ENCODE measurements at regions not wholly inside any gene's neighbourhood (a gene's known extent, or its start where the extent isn't known, plus 50 kb on each side); places are given as distances from the start of the nearest gene placed in this dataset.

- DNase-seq (ENCODE audit: low read depth in 2 of 2), result no peak
Measured at GRCh38 chr1:200252531-200252930, 157.3 kb downstream of the ZNF281 start.

GRCh38 chr1:200250469-200250868 lies 159.4 kb downstream of the ZNF281 start:
- DNase-seq (ENCODE audit: low read depth in 2 of 2), result no peak

- no peak for DNase-seq (ENCODE audit: low read depth in 2 of 2)
Measured at GRCh38 chr1:200248541-200248940, 161.3 kb downstream of the ZNF281 start.

GRCh38 chr1:200247518-200247917 lies 162.3 kb downstream of the ZNF281 start:
- no peak for DNase-seq (ENCODE audit: low read depth in 2 of 2)

- DNase-seq (ENCODE audit: low read depth in 2 of 2), result no peak
Measured at GRCh38 chr1:200245473-200245872, 164.4 kb downstream of the ZNF281 start.

- DNase-seq (ENCODE audit: low read depth in 2 of 2), result no peak
Measured at GRCh38 chr1:200243042-200243437, 166.8 kb downstream of the ZNF281 start.

GRCh38 chr1:200242110-200243041 lies 167.5 kb downstream of the ZNF281 start:
- no peak for DNase-seq (ENCODE audit: low read depth in 2 of 2)

- no peak for DNase-seq (ENCODE audit: low read depth in 2 of 2)
Measured at GRCh38 chr1:200240656-200241055, 169.2 kb downstream of the ZNF281 start.

GRCh38 chr1:200238311-200238710 lies 171.5 kb downstream of the ZNF281 start:
- DNase-seq (ENCODE audit: low read depth in 2 of 2), result no peak

- DNase-seq (ENCODE audit: low read depth in 2 of 2), result no peak
Measured at GRCh38 chr1:200237066-200237465, 172.8 kb downstream of the ZNF281 start.

GRCh38 chr1:200234938-200235337 lies 174.9 kb downstream of the ZNF281 start:
- DNase-seq (ENCODE audit: low read depth in 2 of 2), result no peak

GRCh38 chr1:200233393-200233792 lies 176.4 kb downstream of the ZNF281 start:
- no peak for DNase-seq (ENCODE audit: low read depth in 2 of 2)

- DNase-seq (ENCODE audit: low read depth in 2 of 2), result no peak
Measured at GRCh38 chr1:200231787-200232231, 178.0 kb downstream of the ZNF281 start.

- DNase-seq (ENCODE audit: low read depth in 2 of 2), result no peak
Measured at GRCh38 chr1:200230671-200231070, 179.2 kb downstream of the ZNF281 start.

GRCh38 chr1:200228486-200228885 lies 181.3 kb downstream of the ZNF281 start:
- no peak for DNase-seq (ENCODE audit: low read depth in 2 of 2)

- DNase-seq (ENCODE audit: low read depth in 2 of 2), result no peak
Measured at GRCh38 chr1:200228081-200228480, 181.8 kb downstream of the ZNF281 start.

All from stimulated activated CD4-positive, alpha-beta T cell treated with anti-CD3 and anti-CD28 coated beads, Interleukin-1b, Interleukin-23, amount 100 ng/mL, for 4 hours (primary cell).